NB4 (cell line): ENCODE measurements at regions not wholly inside any gene's neighbourhood (a gene's known extent, or its start where the extent isn't known, plus 50 kb on each side); places are given as distances from the start of the nearest gene placed in this dataset.

Experiments used
- CTCF ChIP-seq: IDR thresholded peaks from one replicate; pipeline ENCODE4 v1.5.1; 2012; ENCODE audit warnings: low read depth, low read length
- MAX ChIP-seq: IDR thresholded peaks from 2 replicates; pipeline ENCODE4 v1.6.1; 2011; ENCODE audit warnings: low read depth, low read length
- POLR2A ChIP-seq: IDR thresholded peaks from 2 replicates; pipeline ENCODE4 v1.6.1; 2011; ENCODE audit warnings: mild to moderate bottlenecking; ENCODE audit not compliant: insufficient read length; ENCODE audit errors: extremely low read depth

GRCh38 chr11:87740968-87741367 is 434.3 kb downstream of the RAB38 start:
- TF ChIP-seq POLR2A (no peak), CTCF (no peak), MAX (no peak)
